GM18520 (cell line): ENCODE measurements at regions not wholly inside any gene's neighbourhood (a gene's known extent, or its start where the extent isn't known, plus 50 kb on each side); places are given as distances from the start of the nearest gene placed in this dataset.
A peak's percentile ranks its signal among the peaks of the same experiment; 100 is the strongest.
"Not testable (repeated sequence)": the region's sequence is repeated elsewhere in the genome, so short reads cannot be mapped to it uniquely, and the experiment has no call there.

Source experiments
- ATAC-seq: cut with Tn5 transposase; IDR thresholded peaks from one replicate; pipeline ENCODE4 v1.9.1; 2021; ENCODE audit not compliant: unreplicated experiment

- ATAC-seq: no peak
These were observed 125.1 kb downstream of the AKAP11 start for GRCh38 chr13:42396901-42397655.

DNA sequence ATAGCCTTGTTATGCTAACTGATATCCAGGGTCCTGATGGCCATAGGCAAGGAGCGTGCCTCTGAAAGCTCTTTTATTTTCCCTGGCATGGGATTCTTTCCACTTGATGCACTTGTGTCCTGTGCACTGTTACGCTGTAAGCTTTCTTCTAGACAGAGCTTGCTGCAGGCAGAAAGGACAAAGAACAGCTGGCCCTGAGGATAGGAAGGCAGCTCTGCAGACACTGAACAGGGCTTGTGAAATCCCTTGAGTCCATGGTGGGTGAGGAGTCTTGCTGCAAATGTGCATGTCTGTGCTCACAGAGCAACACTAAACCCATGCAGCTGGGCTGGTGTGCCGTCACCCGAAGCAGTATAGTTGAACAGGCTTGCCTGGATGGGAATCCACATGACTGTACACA lies 126.6 kb downstream of the AKAP11 start:
- no peak for ATAC-seq

DNA sequence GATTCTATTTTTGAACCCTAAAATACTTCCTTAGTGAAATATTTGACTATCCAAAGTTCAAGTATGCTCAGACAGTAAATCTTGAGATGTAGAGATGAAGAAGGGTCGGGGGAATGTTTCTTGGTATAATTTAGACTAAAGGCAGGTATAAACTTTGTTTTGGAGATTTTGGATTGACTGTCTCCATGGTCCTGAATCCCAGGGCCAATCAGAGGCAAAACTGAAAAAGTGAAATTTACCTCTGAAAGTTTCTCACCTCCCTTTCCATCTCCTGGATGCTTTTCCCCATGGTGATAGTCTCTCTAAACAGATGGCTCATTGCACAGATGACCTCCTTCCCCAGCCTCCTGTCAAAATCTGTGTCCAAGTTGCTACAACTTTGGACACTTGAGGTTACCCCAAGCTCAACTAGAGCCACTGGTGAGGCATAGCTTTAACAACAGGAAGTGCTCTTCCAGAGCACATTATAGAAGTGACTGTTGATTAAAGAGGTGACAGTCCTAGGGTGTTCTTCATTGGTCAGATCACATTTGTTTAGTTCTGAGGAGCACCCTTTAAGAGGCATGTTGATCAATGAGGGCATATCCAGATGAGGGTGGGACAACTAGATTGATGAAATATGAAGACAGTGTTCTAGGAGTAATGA lies 128.4 kb downstream of the AKAP11 start:
- no peak for ATAC-seq

GRCh38 chr13:42401376-42401775 lies 129.4 kb downstream of the AKAP11 start:
- no peak for ATAC-seq

GRCh38 chr13:42405665-42406390 lies 133.9 kb downstream of the AKAP11 start:
- peak; percentile 57 for ATAC-seq

DNA sequence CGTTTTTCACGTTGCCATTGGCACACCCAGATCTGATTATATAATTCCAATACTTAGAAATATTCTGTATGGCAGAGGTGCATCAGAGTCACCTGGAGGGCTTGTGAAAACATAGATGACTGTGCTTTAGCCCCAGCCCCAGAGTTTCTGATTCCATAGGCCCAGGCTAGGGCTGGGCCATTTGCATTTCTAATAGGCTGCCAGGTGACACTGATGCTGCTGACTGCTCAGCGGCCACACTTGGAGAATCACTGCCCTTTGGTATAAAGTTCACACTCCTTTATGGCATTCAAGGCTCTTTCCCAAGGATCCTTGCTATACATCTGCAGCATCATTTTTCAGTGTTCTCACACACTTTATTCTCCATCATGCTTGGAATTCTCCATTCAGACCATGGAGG lies 137.1 kb downstream of the AKAP11 start:
- no peak for ATAC-seq

DNA sequence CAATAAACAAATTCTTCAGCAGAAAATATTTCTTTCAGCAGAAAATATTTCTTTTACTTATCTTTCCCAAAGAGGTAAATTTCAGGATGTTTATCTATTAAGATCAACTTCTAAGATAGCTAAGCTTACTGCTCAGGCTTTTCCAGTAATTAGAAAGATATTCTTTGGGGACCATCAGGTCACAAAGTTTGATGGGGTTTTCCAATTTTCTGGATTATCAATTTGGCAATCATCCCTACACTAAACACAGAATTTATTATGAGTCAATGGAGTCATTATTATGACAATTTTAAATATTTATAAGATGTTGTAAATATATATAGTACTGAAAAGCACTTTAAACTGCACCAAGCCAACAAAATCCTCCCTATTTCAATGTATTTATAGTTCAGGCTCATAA lies 137.6 kb downstream of the AKAP11 start:
- ATAC-seq: no peak

- ATAC-seq: no peak
These were observed 141.0 kb downstream of the AKAP11 start for GRCh38 chr13:42412812-42413483.

DNA sequence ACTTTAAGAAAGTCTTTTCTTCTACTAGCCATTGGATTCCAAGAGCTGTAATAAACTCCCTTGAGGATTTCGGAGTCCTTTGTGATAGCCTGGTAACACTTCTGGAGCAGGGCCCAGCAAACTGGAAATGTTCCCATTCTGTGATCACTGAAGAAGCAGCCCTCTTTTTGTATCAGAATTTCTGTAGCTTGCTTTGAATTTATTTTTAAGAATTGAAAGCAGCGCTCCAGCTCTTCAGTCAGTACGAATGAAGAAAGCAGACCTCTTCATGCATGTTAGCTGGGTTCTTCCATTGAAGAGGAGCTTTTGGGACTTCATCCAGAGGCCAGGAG lies 141.5 kb downstream of the AKAP11 start:
- no peak for ATAC-seq

DNA sequence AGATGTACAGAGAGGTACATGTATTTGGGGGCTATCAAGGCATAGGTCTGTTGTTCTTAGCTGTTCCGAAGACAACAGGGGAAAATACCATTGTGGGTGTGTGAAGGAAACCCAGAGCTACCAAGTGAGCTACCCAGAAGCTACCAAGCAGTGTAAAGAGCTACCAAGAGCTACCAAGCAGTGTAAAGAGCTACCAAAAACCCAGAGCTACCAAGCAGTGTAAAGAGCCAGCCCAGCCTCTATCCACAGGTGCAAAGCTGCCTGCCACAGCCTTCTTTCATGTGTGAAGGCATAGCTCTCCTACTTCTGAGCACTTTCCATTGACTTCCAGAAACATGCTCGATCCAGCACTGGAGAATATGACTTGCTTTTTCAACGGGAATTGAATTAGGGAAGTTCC lies 145.7 kb downstream of the AKAP11 start:
- no peak for ATAC-seq

- ATAC-seq: no peak
These were observed 146.2 kb downstream of the AKAP11 start for GRCh38 chr13:42418184-42418583.

GRCh38 chr13:42420304-42420703 lies 148.4 kb downstream of the AKAP11 start:
- ATAC-seq: peak; percentile 86

DNA sequence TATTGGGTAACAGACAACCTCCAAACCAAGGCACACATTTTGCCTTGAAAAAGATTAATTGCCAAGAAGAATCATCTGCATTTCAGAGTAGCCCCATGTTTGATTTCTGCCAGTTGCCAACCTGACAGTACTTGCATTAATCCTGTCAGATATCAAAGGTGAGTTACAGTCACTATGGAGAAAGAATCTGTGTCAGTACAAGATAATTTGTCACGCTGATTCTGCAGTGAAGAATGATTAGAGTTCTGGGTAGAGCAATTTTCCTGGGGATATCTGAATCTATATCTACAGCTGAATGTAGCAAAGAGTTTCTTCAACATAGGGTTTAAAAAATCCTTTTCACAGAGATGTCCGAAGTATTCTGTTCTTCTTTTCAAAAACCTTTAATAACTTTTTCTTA lies 150.7 kb downstream of the AKAP11 start:
- ATAC-seq: no peak

DNA sequence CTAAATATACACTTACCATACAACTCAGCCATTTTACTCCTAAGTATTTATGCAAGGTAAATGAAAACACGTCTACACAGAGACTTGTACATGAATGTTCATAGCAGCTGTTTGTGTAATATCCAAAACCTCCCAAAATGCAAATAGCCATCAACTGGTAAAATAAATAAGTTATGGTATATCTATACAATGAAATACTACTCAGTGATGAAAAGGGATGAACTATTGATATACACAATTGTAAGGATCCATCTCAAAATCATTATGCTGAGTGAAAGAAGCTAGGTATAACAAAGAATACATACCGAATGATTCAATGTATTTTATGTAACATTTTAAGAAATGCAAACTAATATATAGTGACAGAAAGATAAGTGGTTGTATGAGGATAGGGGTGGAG lies 149.8 kb upstream of the TNFSF11 start:
- no peak for ATAC-seq

DNA sequence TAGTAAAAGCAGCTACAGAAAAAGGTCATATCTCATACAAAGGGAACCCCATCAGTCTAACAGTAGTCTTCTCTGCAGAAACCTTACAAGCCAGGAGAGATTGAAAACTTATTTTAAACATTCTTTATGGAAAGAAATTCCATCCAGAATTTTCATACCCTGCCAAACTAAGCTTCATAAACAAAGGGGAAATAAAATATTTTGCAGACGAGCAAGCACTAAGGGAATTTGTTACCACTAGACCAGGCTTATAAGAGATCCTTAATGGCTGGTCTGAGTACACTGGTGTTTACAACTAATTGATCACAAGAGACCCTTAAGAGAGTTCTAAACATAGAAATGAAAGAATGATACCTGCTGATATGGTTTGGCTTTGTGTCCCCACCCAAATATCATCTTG lies 128.6 kb upstream of the TNFSF11 start:
- ATAC-seq: no peak

GRCh38 chr13:42446597-42446996 lies 127.4 kb upstream of the TNFSF11 start:
- ATAC-seq: not testable (repeated sequence)

DNA sequence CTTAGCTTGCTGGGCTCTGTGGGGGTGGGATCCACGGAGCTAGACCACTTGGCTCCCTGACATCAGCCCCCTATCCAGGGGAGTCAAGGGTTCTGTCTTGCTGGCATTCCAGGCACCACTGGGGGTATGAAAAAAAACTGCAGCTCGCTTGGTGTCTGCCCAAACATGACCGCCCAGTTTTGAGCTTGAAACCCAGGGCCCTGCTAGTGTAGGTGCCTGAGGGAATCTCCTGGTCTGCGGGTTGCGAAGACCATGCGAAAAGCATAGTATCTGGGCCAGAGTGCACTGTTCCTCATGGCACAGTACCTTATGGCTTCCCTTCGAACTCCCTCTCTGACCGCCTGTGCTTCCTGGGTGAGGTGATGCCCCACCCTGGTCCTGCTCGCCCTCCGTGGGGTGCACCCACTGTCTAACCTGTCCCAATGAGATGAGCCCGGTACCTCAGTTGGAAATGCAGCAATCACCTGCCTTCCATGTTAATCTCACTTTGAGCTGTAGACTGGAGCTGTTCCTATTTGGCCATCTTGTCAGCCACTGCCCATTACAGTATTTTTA lies 120.8 kb upstream of the TNFSF11 start:
- ATAC-seq: no peak

- no peak for ATAC-seq
These were observed 119.2 kb upstream of the TNFSF11 start for GRCh38 chr13:42454749-42455148.

GRCh38 chr13:42458193-42458592 lies 115.8 kb upstream of the TNFSF11 start:
- ATAC-seq: no peak

GRCh38 chr13:42466123-42466522 lies 107.8 kb upstream of the TNFSF11 start:
- no peak for ATAC-seq

GRCh38 chr13:42466609-42467008 lies 107.3 kb upstream of the TNFSF11 start:
- ATAC-seq: no peak
